ENCODE measurements at regions not wholly inside any gene's neighbourhood (a gene's known extent, or its start where the extent isn't known, plus 50 kb on each side); places are given as distances from the start of the nearest gene placed in this dataset.

GRCh38 chr17:13728781-13729180, 127.1 kb upstream of the HS3ST3A1 start:
- Mint-ChIP-seq H3K27ac (no peak overlapping the region), H3K36me3 (peaks cover 4% of the 10 kb centered on the region)
- no peak for TF ChIP-seq CTCF (IDR thresholded peaks at IDR 0.05; ENCODE audit: unreplicated experiment)

GRCh38 chr17:13729466-13730134, 127.9 kb upstream of the HS3ST3A1 start:
- no peaks in the 10 kb centered on the region for H3K27me3 Mint-ChIP-seq (ENCODE audit: low read depth)

More at GRCh38 chr17:13728781-13729180, 127.1 kb upstream of the HS3ST3A1 start:
- H3K27me3 Mint-ChIP-seq (ENCODE audit: low read depth), result no peaks in the 10 kb centered on the region
- peaks cover 20% of the 10 kb centered on the region for H3K9me3 Mint-ChIP-seq
- H3K4me1 Mint-ChIP-seq, result no peaks in the 10 kb centered on the region
- DNase-seq (ENCODE audit: low spot score in 2 of 2, unreplicated experiment in 2 of 2), result no peak
- H3K4me3 Mint-ChIP-seq, result no peak overlapping the region

GRCh38 chr17:13734880-13735279, 133.2 kb upstream of the HS3ST3A1 start:
- peaks cover 4% of the 10 kb centered on the region for H3K36me3 Mint-ChIP-seq
- no peak for DNase-seq (ENCODE audit: low spot score in 2 of 2, unreplicated experiment in 2 of 2)
- H3K27ac Mint-ChIP-seq, result no peak overlapping the region
- no peak overlapping the region for H3K4me3 Mint-ChIP-seq
- H3K9me3 Mint-ChIP-seq, result peaks cover 27% of the 10 kb centered on the region
- H3K27me3 Mint-ChIP-seq (ENCODE audit: low read depth), result no peaks in the 10 kb centered on the region
- TF ChIP-seq CTCF (IDR thresholded peaks at IDR 0.05; ENCODE audit: unreplicated experiment), result no peak
- no peaks in the 10 kb centered on the region for H3K4me1 Mint-ChIP-seq

More at GRCh38 chr17:13729466-13730134, 127.9 kb upstream of the HS3ST3A1 start:
- TF ChIP-seq CTCF (IDR thresholded peaks at IDR 0.05; ENCODE audit: unreplicated experiment), result no peak
- Mint-ChIP-seq H3K36me3 (peaks cover 4% of the 10 kb centered on the region), H3K27ac (no peak overlapping the region), H3K4me1 (no peaks in the 10 kb centered on the region), H3K9me3 (peaks cover 26% of the 10 kb centered on the region), H3K4me3 (no peak overlapping the region)
- no peak for DNase-seq (ENCODE audit: low spot score in 2 of 2, unreplicated experiment in 2 of 2)

GRCh38 chr17:13735444-13735843, 133.7 kb upstream of the HS3ST3A1 start:
- DNase-seq (ENCODE audit: low spot score in 2 of 2, unreplicated experiment in 2 of 2), result no peak
- H3K4me3 Mint-ChIP-seq, result no peak overlapping the region
- H3K9me3 Mint-ChIP-seq, result peaks cover 27% of the 10 kb centered on the region
- TF ChIP-seq CTCF (IDR thresholded peaks at IDR 0.05; ENCODE audit: unreplicated experiment), result no peak
- no peak overlapping the region for H3K27ac Mint-ChIP-seq
- no peaks in the 10 kb centered on the region for H3K4me1 Mint-ChIP-seq
- H3K27me3 Mint-ChIP-seq (ENCODE audit: low read depth), result no peaks in the 10 kb centered on the region
- peaks cover 4% of the 10 kb centered on the region for H3K36me3 Mint-ChIP-seq

GRCh38 chr17:13735861-13736260, 134.1 kb upstream of the HS3ST3A1 start:
- H3K9me3 Mint-ChIP-seq, result peaks cover 27% of the 10 kb centered on the region
- H3K4me1 Mint-ChIP-seq, result no peaks in the 10 kb centered on the region
- H3K36me3 Mint-ChIP-seq, result peaks cover 4% of the 10 kb centered on the region
- DNase-seq (ENCODE audit: low spot score in 2 of 2, unreplicated experiment in 2 of 2), result no peak
- no peaks in the 10 kb centered on the region for H3K27me3 Mint-ChIP-seq (ENCODE audit: low read depth)
- no peak for TF ChIP-seq CTCF (IDR thresholded peaks at IDR 0.05; ENCODE audit: unreplicated experiment)
- H3K27ac Mint-ChIP-seq, result no peak overlapping the region
- no peak overlapping the region for H3K4me3 Mint-ChIP-seq

Data from mesothelial cell of epicardium (in vitro differentiated cells).